ENCODE measurements at regions not wholly inside any gene's neighbourhood (a gene's known extent, or its start where the extent isn't known, plus 50 kb on each side); places are given as distances from the start of the nearest gene placed in this dataset.

DNA sequence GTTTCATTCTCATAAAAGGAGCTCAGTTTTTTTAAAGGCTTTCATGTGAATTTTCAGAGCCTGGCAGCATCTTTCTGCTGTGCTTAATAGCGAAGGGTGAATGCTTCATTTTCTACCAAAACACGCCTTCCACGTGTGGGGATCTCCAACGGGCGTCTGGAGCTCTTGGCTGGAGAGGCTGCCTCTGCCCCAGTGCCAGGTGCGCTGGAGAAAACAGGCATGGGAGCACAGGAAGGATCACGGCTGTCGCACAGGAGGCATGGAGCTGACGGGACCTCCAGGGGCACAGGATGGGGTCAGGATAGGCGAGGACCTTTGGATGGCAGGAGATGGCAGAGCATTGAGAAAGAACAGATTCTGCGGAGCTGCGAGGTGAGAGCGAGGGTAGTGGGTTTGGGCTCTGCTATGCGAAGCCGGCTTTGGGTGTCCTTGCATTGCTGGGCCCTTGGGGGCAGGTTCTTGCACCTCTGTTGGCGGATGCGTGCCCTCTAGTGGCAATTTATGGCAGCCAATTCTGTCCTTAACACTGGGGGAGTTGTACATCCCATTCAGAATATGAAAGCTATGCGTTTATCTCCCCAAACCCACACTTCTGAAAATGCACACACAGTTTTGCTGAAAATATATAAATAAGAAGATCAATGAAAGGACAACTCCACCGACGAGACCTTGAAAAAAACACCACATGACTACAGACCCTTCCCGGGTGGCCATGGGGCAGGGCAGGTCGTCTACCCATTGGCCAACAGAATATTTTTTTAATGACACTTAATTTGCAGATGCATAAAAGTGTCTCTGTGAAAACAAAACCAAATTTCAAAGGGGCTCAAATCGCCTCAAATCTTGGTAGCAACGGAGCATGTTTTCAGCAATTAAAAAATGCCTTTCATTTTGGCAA is 90.4 kb upstream of the SLC35G4 start (continued):
- TF ChIP-seq XRCC5 (IDR thresholded peaks at IDR 0.05; ENCODE audit: low read depth, low read length), result peak; percentile 40; the same call in 1 of the 2 replicates

DNA sequence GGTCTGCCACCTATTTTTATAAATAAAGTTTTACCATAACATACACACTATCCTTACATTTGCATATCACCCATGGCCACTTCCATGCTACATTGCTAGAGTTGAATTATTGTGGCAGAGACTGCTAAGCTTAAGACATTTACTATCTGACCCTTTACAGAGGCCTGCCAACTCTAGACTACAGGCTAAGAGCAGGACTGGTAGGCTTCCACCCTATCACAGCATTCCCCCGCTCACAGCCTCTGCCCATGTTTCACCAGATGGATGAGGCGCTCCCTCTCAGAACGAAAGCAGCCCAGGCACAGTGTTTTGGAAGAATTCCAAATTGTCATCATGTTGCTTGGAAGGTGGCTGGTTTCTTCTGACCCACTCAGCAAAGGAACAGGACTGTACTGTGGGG is 91.7 kb upstream of the SLC35G4 start:
- POLR2A ChIA-PET, result no interaction called here
- H3K9me3 ChIP-seq (replicated peaks; ENCODE audit: control insufficient read depth, insufficient read depth, low read depth, low read length), result no peaks in the 10 kb centered on the region
- no peak overlapping the region for H3K27ac ChIP-seq (ENCODE audit: extremely low read depth, low read depth, low read length)
- 0% methylated on average over 2 of the region's 3 CpGs for WGBS (ENCODE audit: insufficient coverage, low coverage, missing lambda C conversion rate)
- no peaks in the 10 kb centered on the region for H3K4me1 ChIP-seq (replicated peaks in 1 of 2; ENCODE audit: control insufficient read depth in 2 of 2, insufficient read depth in 2 of 2, low read length in 2 of 2)
- H3K9ac ChIP-seq (ENCODE audit: insufficient read depth in 1 of 2, low read depth in 2 of 2, low read length in 2 of 2), result no peak overlapping the region
- in situ Hi-C loops (cut with MboI) (no loop called here), intact Hi-C loops (cut with micrococcal nuclease) (no loop called here)
- no peak overlapping the region for H3K4me2 ChIP-seq (ENCODE audit: insufficient read depth, low read length)
- BruUV-seq (replicated peaks), result no TSS peak
- no peak for FAIRE-seq
- DNase-seq (ENCODE audit: extremely low read depth in 1 of 4, low spot score in 3 of 4), result no peak
- CTCF ChIA-PET (ENCODE audit: low intra/inter-chr PET ratio), result no interaction called here
- H3K9me1 ChIP-seq (ENCODE audit: control insufficient read depth, insufficient read depth, low read length), result no peaks in the 10 kb centered on the region
- H2AFZ ChIP-seq (ENCODE audit: low read depth, low read length), result no peak overlapping the region
- H3K27me3 ChIP-seq (ENCODE audit: control insufficient read depth in 2 of 2, insufficient read depth in 2 of 2, low read length in 2 of 2), result peaks cover 0 to 5% of the 10 kb centered on the region in 2 experiments; a peak in 1 of 5 replicates
- H3K36me3 ChIP-seq (ENCODE audit: control insufficient read depth, insufficient read depth, low read length), result no peaks in the 10 kb centered on the region
- no peak for ATAC-seq
- no peak for TF ChIP-seq HNRNPL (IDR thresholded peaks at IDR 0.05; ENCODE audit: low read depth, low read length)
- H3K79me2 ChIP-seq (ENCODE audit: control insufficient read depth, insufficient read depth, low read length), result no peaks in the 10 kb centered on the region
- H4K20me1 ChIP-seq (replicated peaks; ENCODE audit: control insufficient read depth, insufficient read depth, low read length), result no peaks in the 10 kb centered on the region
- no peak overlapping the region for H3K4me3 ChIP-seq

Measured in K562 (cell line).